Neural progenitor cell (in vitro differentiated cells): ENCODE measurements at regions not wholly inside any gene's neighbourhood (a gene's known extent, or its start where the extent isn't known, plus 50 kb on each side); places are given as distances from the start of the nearest gene placed in this dataset.

Experiments used
- DNase-seq: peaks from one replicate; pipeline ENCODE4 v3.0.0-alpha.2; 2016; ENCODE audit warnings: low spot score
- H2AFZ ChIP-seq: fragments of 200-600 bp; sonication (generic); replicated peaks from 2 replicates; pipeline ENCODE4 v1.6.1; 2016; ENCODE audit warnings: antibody characterized with exemption
- H3F3A ChIP-seq: fragments of 200-600 bp; sonication (generic); 2 replicates; pipeline ENCODE4 v1.6.1; 2016; ENCODE audit warnings: antibody characterized with exemption, low read depth
- H3K27ac ChIP-seq: fragments of 200-600 bp; sonication (generic); 2 replicates; pipeline ENCODE4 v1.5.1; 2016; ENCODE audit warnings: mild to moderate bottlenecking
- H3K27me3 ChIP-seq: fragments of 200-600 bp; sonication (generic); 2 replicates; pipeline ENCODE4 v1.6.1; 2016; ENCODE audit warnings: mild to moderate bottlenecking, moderate library complexity
- H3K36me3 ChIP-seq: fragments of 200-600 bp; sonication (generic); 2 replicates; pipeline ENCODE4 v1.5.1; 2016
- H3K4me1 ChIP-seq: fragments of 200-600 bp; sonication (generic); 2 replicates; pipeline ENCODE4 v1.6.1; 2016; ENCODE audit warnings: mixed run types
- H3K4me2 ChIP-seq: fragments of 200-600 bp; sonication (generic); 2 replicates; pipeline ENCODE4 v1.6.1; 2016
- H3K4me3 ChIP-seq: fragments of 200-600 bp; sonication (generic); 2 replicates; pipeline ENCODE4 v1.5.1; 2016
- H3K79me2 ChIP-seq: fragments of 200-600 bp; sonication (generic); 2 replicates; pipeline ENCODE4 v1.6.1; 2016; ENCODE audit warnings: low read depth
- H3K9ac ChIP-seq: fragments of 200-600 bp; sonication (generic); 2 replicates; pipeline ENCODE4 v1.6.1; 2016
- H3K9me3 ChIP-seq: fragments of 200-600 bp; sonication (generic); 2 replicates; pipeline ENCODE4 v1.5.1; 2016; ENCODE audit warnings: low read depth
- H4K20me1 ChIP-seq: fragments of 200-600 bp; sonication (generic); 2 replicates; pipeline ENCODE4 v1.6.1; 2016; ENCODE audit warnings: low read depth
- H3K27ac Mint-ChIP-seq: 3 replicates; pipeline ENCODE4 v1.8.0; 2021; ENCODE audit warnings: mixed read lengths
- H3K27me3 Mint-ChIP-seq: 2 replicates; pipeline ENCODE4 v1.8.0; 2022; ENCODE audit warnings: low read depth, mild to moderate bottlenecking, inconsistent platforms, moderate library complexity, mixed read lengths; ENCODE audit not compliant: insufficient read depth
- H3K36me3 Mint-ChIP-seq: 3 replicates; pipeline ENCODE4 v1.8.0; 2021; ENCODE audit warnings: mixed read lengths
- H3K4me1 Mint-ChIP-seq: 3 replicates; pipeline ENCODE4 v1.8.0; 2021; ENCODE audit warnings: mixed read lengths
- H3K4me3 Mint-ChIP-seq: 3 replicates; pipeline ENCODE4 v1.8.0; 2021; ENCODE audit warnings: mild to moderate bottlenecking, moderate library complexity, mixed read lengths
- H3K9me3 Mint-ChIP-seq: 3 replicates; pipeline ENCODE4 v1.8.0; 2020; ENCODE audit warnings: mixed read lengths
- CTCF ChIP-seq: fragments of 200-600 bp; sonication (generic); IDR thresholded peaks from 2 replicates; pipeline ENCODE4 v1.5.1; 2017; ENCODE audit warnings: antibody characterized with exemption, mild to moderate bottlenecking
- EZH2 ChIP-seq: fragments of 200-600 bp; sonication (generic); IDR thresholded peaks from 2 replicates; pipeline ENCODE4 v1.6.1; 2017; ENCODE audit warnings: antibody characterized with exemption, mild to moderate bottlenecking, moderate library complexity
- EZH2phosphoT487 ChIP-seq: fragments of 200-600 bp; sonication (generic); IDR thresholded peaks from 2 replicates; pipeline ENCODE4 v1.6.1; 2017; ENCODE audit warnings: antibody characterized with exemption

DNA sequence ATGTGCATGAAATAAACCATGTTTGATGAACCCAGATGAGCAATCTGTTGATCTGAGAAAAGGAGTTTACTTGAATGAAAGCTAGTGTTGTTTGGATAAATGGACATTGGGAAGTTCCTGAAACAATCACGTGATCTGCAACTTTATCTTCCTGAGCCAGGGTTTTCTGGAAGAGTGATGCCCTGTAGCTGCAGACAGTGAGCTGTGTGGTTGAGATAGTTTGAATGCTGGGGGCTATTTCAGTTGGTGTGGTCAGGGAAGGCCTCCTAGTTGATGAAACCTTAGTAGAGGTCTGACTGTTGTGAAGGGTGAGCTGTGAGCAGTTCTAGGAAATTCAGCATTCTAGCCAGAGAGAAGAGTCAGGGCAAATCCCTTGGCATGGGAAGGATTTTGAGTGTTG, 643.7 kb downstream of the UTRN start:
- Histone ChIP-seq H3K36me3 (no peaks in the 10 kb centered on the region), H3K79me2 (no peaks in the 10 kb centered on the region), H2AFZ (no peak overlapping the region), H4K20me1 (no peaks in the 10 kb centered on the region), H3K9ac (no peak overlapping the region), H3K4me1 (no peaks in the 10 kb centered on the region), H3K4me3 (no peak overlapping the region), H3F3A (no peaks in the 10 kb centered on the region), H3K27me3 (no peaks in the 10 kb centered on the region), H3K27ac (no peak overlapping the region), H3K4me2 (no peak overlapping the region), H3K9me3 (peaks cover under 1% of the 10 kb centered on the region)
- Mint-ChIP-seq H3K27ac (no peak overlapping the region), H3K4me3 (no peak overlapping the region), H3K9me3 (peaks cover 10% of the 10 kb centered on the region), H3K36me3 (no peaks in the 10 kb centered on the region), H3K4me1 (no peaks in the 10 kb centered on the region), H3K27me3 (peaks cover 2% of the 10 kb centered on the region)
- TF ChIP-seq CTCF (no peak), EZH2phosphoT487 (no peak), EZH2 (no peak)
- DNase-seq = no peak

GRCh38 chr6:144929262-144929661, 644.1 kb downstream of the UTRN start:
- H2AFZ ChIP-seq = no peak overlapping the region
- no peaks in the 10 kb centered on the region for H3K36me3 Mint-ChIP-seq
- H3K27ac Mint-ChIP-seq = no peak overlapping the region
- H4K20me1 ChIP-seq = no peaks in the 10 kb centered on the region
- H3K9me3 Mint-ChIP-seq = peaks cover 9% of the 10 kb centered on the region
- H3K4me2 ChIP-seq = no peak overlapping the region
- no peaks in the 10 kb centered on the region for H3K36me3 ChIP-seq
- no peaks in the 10 kb centered on the region for H3K79me2 ChIP-seq
- peaks cover 2% of the 10 kb centered on the region for H3K27me3 Mint-ChIP-seq
- no peak overlapping the region for H3K4me3 Mint-ChIP-seq
- H3K27ac ChIP-seq = no peak overlapping the region
- H3K27me3 ChIP-seq = no peaks in the 10 kb centered on the region
- DNase-seq = no peak
- no peaks in the 10 kb centered on the region for H3F3A ChIP-seq
- no peak overlapping the region for H3K4me3 ChIP-seq
- no peak overlapping the region for H3K9ac ChIP-seq
- TF ChIP-seq EZH2phosphoT487 (no peak), CTCF (no peak), EZH2 (no peak)
- no peaks in the 10 kb centered on the region for H3K4me1 ChIP-seq
- H3K4me1 Mint-ChIP-seq = no peaks in the 10 kb centered on the region
- H3K9me3 ChIP-seq = peaks cover 4% of the 10 kb centered on the region

DNA sequence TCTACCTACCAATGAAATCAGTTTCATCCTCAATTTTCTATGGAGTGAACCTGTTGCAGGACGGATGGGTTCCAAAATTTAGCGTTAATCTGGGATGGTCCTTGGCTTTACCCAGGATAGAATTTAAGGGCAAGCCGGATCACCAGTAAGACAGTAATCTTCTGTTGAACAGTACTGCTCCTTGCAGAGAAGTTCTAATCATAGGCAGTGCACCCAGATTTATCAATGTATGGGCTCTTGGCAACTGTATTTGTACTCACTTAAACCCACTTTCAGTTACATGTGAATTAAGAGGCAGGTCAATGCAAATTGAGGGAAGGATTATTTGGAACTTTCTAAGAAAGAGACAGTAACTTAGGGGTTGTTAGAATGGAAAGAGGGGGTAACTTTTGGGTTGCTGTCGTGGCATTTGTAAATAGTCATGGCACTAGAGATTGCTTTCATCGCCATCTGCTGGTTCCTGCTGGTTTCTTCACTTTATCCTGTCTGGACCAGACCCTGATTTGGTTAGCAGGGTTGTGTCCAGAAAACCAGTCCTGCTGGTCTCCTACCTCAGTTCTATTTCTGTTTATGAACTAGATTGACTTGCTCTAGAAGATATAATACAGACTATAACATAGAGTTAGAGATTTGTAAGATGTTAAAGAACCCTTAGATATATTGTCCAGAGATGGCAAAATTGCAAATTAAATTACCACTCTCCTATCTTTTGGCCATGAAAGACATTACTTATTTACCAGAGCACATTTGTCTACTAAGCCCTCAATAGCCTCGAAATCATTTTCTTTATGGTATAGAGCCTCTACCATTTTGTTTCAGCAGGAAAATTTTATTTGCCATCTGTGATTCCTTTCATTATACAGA, 646.3 kb downstream of the UTRN start:
- Mint-ChIP-seq H3K36me3 (no peaks in the 10 kb centered on the region), H3K9me3 (peaks cover 9% of the 10 kb centered on the region), H3K4me3 (no peak overlapping the region), H3K4me1 (no peaks in the 10 kb centered on the region), H3K27me3 (no peaks in the 10 kb centered on the region), H3K27ac (no peak overlapping the region)
- Histone ChIP-seq H3K79me2 (no peaks in the 10 kb centered on the region), H4K20me1 (no peaks in the 10 kb centered on the region), H2AFZ (peak overlapping the region; percentile 30), H3K9me3 (peaks cover 4% of the 10 kb centered on the region), H3K9ac (no peak overlapping the region), H3K4me1 (no peaks in the 10 kb centered on the region), H3K27ac (no peak overlapping the region), H3K4me2 (no peak overlapping the region), H3K4me3 (no peak overlapping the region), H3K36me3 (no peaks in the 10 kb centered on the region), H3F3A (no peaks in the 10 kb centered on the region), H3K27me3 (no peaks in the 10 kb centered on the region)
- peak; percentile 49 for DNase-seq
- TF ChIP-seq EZH2phosphoT487 (no peak), CTCF (peak; percentile 74)
